Peyer's patch (tissue), 4 donors: ENCODE measurements at regions not wholly inside any gene's neighbourhood (a gene's known extent, or its start where the extent isn't known, plus 50 kb on each side); places are given as distances from the start of the nearest gene placed in this dataset.

Experiments
- CTCF ChIP-seq, 6 experiments: fragments of 450-650 bp in 4 of 6; fragments of 200-600 bp in 2 of 6; sonication (generic) in 1 of 6; IDR thresholded peaks; one replicate each; pipeline ENCODE4 v1.5.1; 2017 to 2019; ENCODE audit warnings: antibody characterized with exemption in 6 of 6, mild to moderate bottlenecking in 3 of 6, moderate library complexity in 1 of 6
- POLR2A ChIP-seq, 2 donors: fragments of 450-650 bp; IDR thresholded peaks; one replicate each; pipeline ENCODE4 v1.5.1; 2017; ENCODE audit warnings: antibody characterized with exemption in 2 of 2, mild to moderate bottlenecking in 2 of 2, moderate library complexity in 2 of 2

- TF ChIP-seq CTCF (IDR thresholded peaks at IDR 0.05) (no peak), POLR2A (IDR thresholded peaks at IDR 0.05) (no peak)
Measured at GRCh38 chr4:55008166-55009056, 117.0 kb downstream of the KDR start.
